ENCODE measurements at regions not wholly inside any gene's neighbourhood (a gene's known extent, or its start where the extent isn't known, plus 50 kb on each side); places are given as distances from the start of the nearest gene placed in this dataset.
"Not testable (repeated sequence)": the region's sequence is repeated elsewhere in the genome, so short reads cannot be mapped to it uniquely, and the experiment has no call there.

DNA sequence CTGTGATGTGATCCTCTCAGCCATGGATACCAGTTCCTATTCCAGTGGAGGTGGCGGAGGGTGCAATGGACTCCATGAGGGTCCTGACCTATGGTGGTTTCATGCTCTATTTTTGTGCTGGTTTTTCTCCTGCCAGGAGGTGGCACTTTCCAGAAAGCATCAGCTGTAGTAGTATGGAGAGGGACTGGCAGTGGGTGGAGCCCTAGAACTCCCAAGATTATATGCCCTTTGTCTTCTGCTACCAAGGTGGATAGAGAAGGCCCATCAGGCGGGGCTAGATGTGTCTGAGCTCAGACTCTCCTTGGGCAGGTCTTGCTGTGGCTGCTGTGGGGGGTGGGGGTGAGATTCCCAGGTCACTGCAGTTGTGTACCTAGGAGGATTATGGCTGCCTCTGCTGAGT is 104.5 kb upstream of the S1PR3 start:
- not testable (repeated sequence) for DNase-seq

DNA sequence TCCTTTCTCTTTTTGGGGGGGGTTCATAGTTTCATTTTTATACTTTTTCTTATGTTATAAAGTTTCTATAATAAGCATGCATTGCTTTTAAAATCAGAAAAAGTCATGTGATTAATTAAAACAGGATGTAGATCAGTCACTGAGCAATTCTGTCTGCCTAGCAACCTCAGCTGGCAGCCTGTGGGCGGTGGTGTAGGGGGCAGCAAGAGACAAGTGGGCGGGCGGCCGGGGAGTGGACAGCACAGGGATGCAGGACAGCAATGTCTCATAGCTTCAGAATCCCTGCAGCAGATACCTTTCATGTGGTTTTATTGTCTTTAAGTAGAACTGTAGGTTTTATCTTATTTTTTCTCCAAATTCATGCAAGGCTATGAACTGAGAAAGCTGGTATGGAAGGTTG is 101.9 kb upstream of the S1PR3 start:
- no peak for DNase-seq

DNA sequence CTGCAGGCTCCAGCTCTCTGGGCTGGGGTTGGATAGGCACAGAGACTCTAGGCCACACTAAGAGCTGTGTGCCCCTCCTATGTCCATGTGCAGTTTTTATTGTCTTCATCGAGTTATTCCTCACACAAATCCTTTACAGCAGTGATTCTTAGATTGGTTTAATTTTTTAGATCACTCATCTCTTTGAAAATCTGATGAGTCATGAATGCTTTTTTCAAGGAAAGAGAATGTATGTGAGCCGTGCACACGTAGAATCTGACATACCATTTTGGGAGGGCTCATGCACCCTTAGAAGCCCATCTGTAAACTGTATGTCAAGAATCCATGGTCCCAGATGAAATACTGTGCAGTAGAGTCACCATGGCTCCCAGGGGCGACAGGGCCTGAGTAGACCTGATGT is 100.7 kb upstream of the S1PR3 start:
- DNase-seq: no peak

DNA sequence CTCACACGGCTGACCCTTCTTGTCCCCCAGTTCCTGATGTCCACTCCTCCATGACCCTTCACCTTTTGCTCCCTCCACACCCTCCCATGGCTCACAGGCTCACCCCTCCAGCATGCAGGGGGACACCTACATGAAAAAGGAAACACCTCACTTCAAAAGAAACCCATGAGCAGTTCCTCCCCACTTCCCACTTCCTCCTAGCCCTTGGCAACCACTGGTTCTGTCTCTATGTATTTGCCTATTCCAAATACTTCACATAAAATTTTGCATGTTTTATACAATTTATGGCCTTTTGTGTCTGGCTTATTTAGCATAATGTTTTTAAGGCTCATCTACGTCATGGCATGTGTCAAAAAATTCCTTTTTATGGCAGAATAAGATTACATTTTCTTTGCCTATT is 100.2 kb upstream of the S1PR3 start:
- DNase-seq: no peak

DNA sequence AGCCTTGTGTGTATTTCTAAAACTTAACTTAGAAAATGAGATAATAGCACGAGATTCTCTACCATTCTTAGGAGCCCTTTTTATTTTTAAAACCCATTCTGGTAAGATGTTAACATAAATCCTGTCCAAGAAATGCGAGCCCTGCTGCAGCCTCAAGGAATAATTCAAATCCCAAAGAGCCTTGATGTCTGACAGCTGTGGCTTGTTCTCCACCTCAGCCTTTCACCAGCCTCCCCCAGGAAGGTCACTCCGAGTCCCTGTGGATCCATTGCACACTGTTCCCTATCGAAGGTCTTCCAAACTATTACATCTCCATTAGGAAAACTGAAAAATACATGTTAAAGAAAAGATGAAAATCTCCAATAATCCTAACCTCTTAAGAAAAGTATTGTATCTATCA is 98.5 kb upstream of the S1PR3 start:
- DNase-seq: no peak

DNA sequence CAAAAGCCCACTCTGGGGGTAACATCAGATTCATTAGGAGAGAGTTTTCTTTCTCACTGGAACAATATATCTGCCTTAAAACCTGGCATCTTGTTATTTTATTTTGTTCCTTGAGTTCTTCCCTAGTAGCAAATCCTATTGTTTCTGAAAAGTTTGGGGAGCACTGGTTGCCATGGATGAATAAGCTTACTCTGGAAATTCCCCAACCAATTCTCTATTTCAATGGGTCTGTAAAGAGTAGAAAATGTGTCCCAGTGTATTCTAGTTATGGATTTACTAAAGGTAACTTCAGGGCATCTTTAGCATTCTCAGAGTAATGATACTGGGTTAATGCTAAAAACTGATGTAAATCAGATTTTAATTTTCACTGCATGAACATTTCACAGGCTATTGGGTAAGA is 94.2 kb upstream of the S1PR3 start:
- DNase-seq: no peak

DNA sequence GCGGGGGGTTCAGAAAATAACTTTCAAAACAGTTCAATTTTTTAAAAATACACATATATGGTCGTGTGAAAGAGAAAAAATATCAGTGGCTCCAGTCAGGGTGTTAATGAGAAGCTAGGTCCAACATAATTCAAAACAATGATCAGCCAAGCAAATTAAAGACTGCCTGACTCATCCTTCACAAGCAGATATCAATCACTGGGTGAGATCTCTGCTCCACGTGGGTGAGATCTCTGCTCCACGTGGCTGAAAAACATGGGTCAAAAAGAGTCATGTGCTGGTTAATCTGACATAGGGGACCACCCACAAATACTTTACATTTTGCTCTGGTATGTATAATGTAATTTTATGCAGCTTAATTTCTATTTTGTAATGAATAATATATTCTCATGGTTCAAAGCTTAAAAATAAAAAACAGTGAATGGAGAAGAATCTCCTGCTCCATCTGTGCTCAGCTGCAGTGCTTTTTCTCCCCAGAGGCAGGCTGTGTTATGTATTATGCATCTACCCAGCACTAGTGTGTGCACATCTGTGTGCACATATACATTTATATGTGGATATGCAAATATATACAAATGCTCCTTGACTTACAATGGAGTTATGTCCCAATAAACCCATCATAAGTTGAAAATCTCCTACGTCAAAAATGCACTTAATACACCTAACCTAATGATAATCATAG is 93.1 kb upstream of the S1PR3 start:
- DNase-seq: no peak

DNA sequence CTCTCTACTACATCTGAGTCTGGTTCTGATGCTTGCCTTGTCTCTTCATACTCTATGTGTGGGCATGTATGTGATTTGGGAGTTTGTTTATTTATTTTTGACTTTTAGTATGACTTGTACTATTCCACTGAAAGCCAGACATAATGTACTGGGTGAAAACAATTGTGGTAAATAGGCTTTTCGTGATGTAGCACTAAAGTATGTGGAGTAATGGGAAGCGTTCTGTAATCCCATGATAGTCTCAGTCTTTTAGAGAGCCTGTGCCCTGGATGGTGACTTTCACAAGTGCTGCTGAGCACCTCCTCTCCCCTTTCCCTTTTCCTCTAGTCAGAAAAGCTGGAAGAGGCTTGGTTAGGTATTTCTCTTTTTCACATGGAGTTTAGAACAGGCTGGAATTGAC is 85.8 kb upstream of the S1PR3 start:
- no peak for DNase-seq

DNA sequence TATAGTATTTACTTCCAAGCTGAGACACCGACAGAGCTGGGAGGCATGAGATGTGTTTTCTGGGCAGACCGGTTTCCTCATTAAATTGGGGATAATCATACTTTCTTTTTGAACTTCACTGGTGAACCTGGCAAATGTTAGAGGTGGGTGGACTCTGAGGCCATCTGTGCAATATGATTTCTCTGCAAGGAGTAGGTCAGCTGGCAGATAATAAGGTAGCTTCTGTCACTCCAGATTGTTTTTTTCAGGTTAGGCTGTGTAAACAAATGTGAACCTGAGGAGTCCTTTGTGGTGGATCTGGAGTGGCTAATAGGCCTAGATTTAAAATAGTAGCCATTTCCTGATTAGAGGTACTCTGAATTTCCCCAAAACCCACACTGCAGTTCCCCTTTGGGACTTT is 75.4 kb upstream of the S1PR3 start:
- no peak for DNase-seq

DNA sequence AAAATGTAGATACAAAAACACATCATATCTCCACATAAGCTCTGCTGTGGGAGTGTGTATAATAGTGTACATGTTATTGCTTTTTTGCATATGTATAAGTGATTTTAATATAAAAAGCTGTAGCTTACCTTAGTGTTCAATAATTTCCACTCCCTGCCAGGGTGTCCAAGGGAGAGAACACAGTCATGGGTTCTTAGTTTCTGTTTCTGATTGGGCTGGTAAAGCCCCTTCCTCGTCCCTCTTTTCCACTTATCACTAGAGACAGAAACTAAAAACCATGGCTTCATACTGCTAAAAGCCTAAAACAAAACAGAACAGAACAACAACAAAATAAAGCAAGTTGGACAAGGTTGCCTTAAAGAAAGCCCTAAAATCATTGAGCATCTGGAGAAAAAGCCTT is 74.4 kb upstream of the S1PR3 start:
- no peak for DNase-seq

DNA sequence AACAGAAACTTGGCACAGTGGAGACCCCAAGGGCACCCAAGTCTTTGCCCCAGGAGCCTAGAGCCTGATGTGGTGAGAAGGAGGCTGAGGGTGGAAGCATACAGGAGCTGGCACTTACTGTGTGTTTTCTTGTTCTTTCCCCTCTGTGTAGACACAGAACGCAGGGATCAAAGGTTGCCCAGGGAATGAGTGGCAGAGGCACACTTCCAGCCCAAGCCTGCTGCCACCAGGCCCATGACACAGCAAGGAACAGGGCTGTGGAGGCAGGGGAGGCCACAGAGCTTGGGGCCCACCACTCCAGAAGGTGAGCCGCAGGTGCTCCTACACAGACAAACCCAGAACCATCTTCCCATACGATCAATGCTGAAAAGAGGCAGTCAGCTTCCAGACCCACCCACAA is 73.9 kb upstream of the S1PR3 start:
- DNase-seq: no peak

DNA sequence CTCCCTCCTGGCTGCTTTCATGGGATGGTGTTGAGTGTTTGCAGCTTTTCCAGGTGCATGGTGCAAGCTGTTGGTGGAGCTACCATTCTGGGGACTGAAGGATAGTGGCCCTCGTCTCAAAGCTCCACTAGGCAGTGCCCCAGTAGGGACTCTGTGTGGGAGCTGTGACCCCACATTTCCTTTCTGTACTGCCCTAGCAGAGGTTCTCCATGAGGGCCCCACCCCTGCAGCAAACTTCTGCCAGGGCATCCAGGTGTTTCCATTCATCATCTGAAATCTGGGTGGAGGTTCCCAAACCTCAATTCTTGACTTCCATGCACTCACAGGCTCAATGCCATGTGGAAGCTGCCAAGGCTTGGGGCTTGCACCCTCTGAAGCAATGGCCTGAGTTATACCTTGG is 72.7 kb upstream of the S1PR3 start:
- DNase-seq: not testable (repeated sequence)

DNA sequence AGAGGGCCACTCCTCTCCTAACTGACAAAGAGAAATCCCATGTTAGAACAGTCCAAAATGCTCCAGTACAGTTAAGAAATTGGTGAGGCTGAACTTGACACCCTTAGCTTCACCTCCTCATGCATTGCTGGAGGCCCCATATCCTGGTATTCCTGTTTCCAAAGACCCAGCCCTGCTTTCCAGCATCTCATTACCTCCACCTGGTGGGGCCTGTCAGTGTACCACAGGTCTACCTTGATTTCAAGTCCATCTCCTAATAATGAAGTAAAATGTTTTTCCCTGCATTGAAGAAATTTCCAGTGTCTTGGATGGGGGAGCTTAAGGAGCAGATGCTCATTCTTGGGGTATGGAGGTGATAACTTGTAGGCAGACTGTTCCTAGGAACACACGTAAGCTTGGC is 70.6 kb upstream of the S1PR3 start:
- no peak for DNase-seq

DNA sequence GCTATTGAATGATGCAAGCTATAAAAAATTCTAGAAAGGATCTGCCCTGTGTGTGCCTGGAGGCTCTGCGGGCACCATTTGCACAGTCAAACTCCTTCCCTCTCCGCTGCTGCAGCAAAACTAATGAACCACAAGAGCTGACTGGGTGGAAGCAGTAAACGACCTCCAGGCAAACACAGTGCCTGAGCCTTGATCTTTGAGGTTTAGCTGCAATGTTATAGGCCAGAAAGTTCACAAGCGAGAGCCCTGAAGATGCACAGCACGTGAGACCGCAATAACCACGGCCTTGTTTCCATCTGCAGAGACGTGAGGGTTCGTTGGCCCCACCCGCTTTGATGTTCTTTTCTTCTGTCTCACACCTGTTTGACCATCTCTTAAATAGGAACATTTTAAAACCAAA is 69.2 kb upstream of the S1PR3 start:
- DNase-seq: peak; percentile 70

DNA sequence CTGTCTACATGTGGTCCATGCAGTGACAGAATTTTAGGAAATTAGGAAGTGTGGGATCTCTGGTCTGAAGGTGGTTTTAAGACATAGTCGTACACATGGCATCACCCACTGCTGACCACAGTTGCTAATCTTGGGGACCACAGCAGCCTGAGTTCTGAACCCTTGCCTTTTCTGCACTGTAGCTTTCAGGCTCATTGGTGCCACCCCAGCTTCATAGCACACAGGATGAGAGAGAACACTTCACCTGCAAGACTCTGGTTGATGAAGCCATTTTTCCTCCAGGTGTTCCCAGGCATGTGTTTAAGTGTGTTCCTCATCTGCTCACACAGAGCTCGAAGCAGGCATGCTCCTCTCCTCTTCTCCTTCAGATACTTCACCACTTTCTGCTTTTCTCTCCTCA is 68.2 kb upstream of the S1PR3 start:
- DNase-seq: no peak

DNA sequence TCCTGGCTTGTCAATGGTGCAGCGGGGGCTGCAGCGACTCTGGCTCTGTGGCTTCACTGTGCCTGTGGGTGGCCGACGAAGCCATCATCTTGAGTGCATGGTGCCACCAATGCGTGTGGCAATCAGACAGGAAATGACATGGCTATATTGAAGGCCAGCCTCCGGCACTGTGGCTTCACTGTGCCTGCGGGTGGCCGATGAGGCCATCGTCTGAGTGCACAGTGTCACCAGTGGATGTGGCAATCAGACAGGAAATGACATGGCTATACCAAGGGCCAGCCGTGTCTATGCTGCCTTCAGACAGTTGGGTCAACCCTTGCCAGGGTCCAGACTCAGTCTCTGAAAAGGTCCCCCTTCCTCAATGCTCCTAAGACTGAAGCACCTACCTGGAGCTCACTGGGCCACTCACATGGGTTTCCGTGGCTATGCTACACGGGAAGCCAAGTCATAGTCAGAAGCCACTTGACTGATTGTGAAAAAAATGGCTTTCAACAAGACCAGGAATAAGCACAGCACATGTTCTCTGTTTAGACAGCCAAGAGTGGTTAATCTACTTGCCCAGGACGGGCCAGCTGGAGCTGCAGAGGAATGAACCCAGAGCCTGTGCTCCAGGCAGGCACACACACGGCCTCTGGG is 67.5 kb upstream of the S1PR3 start:
- no peak for DNase-seq

DNA sequence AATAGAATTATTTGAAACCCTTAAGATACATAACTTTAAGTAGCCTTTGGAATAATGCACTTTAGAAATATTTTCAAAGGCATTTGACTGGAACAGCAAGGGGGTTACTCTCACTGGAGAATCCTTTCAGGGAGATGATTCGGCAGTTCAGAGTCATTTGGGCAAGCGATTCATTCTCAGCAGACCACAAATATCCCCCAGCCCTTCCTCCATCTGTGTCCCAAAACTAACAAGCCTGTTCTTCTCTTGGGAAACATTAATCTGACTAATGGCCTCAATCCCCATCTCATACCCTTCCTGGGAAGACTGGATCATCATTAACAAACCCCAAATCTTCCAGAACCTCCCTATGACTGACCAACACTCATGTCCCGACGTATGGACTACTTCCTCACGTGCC is 65.8 kb upstream of the S1PR3 start:
- no peak for DNase-seq

DNA sequence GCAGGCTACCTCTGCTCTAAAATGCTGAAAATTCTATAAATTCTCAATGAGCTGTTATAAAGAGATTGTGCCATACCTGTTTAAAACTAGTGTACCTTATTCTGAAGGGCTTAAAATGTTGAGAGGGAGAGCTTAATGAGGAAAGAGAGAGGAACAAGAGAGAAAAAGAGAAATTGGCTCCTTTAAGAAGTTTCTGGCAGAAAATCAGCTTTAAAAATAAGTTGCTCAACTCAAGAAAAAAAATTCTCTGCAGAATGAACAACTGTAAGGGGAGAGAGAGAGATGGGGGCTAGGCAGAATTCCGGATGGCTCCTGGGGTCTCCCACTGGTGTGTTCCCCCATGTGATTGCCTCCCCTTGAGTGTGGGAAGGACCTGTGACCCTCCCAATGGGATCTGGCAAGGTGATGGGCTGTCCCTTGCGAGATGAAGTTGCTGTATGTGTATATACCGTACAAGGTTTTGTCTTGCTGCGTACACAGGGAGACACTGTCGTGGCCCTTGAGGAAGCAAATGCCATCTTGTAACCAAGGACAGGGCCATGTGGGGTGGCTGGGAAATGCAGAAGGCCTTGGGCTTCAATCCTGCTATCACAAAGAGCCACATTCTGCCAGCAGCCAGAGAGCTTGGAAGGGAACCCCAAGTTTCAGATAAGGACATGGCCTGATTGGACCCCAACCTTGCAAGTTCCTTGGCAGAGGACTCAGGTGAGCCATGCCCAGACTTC is 64.3 kb upstream of the S1PR3 start:
- DNase-seq: no peak

DNA sequence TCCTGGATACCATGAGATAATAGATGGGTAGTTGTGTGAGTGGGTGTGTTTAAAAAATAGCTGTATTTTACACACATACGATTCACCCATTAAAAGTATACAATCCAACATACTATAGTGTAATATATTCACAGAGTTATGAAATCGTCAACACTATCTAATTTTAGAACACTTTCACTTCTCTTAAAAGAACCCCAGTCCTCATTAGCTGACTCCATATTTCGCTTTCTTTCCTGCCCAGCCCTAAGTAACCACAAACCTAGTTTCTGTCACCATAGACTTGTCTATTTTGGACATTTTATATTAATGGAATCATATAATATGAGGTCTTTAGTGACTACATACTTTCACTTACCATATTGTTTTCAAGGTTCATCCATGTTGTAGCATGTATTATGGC is 63.8 kb upstream of the S1PR3 start:
- no peak for DNase-seq

DNA sequence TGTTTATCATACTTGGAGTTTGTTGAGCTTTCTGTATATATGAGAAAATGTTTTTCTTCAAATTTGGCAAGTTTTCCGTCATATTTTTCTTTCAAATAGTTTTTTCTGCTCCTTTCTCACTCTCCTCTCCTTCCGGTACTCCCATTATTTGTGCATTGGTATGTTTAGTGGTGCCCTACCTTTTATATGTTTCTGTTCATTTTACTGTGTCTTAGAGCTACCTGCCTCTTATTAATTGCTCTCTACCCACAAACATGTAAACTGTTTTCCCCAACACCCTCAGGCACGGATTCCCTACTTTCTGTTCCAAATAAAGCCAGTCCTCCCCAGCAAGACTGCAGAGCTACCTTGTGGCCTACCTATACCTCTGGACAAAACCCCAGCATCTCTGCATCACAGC is 60.6 kb upstream of the S1PR3 start:
- no peak for DNase-seq

DNA sequence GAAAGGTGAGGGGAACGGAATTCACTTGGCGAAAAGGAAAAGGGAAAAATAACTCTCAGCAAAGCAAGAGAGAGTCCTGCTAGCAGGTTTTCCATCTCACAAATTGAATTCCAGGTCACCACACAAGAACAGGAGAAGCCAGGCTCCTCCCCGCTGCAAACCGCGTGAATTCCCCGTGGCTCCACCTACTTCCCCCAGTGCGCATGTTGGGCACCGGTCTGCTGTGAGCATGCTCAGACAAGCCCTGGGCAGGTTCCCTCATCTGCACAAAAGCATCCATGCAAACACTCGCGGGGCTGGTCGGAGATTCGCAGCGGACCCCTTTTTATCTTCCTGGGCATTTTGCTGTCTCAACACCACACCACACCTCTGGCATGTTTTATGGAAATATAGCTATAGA is 58.5 kb upstream of the S1PR3 start:
- no peak for DNase-seq

DNA sequence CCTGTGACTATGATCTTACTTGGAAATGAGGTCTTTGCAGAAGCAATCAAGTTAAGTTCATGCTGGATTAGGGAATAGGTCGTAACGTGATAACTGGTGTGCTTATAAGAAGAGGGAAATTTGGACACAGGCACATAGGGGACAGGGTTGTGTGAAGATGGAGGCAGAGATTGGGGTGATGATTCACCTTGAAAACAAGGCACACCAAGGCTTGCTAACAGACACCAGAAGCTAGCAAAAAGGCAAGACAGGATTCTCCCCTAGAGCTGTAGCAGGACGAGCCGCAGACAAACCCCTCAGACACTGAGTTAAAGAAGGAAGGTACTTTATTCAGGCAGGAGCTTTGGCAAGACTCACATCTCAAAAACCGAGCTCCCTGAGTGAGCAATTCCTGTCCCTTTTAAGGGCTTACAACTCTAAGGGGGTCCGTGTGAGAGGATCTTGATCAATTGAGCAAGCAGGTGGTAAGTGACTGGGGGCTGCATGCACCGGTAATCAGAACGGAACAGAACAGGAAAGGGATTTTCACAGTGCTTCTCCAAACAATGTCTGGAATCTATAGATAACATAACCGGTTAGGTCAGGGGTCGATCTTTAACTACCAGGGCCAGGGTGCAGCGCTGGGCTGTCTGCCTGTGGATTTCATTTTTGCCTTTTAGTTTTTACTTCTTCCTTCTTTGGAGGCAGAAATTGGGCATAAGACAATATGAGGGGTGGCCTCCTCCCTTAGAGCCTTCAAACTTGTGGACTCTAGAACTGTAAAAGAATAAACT is 57.5 kb upstream of the S1PR3 start:
- no peak for DNase-seq

DNA sequence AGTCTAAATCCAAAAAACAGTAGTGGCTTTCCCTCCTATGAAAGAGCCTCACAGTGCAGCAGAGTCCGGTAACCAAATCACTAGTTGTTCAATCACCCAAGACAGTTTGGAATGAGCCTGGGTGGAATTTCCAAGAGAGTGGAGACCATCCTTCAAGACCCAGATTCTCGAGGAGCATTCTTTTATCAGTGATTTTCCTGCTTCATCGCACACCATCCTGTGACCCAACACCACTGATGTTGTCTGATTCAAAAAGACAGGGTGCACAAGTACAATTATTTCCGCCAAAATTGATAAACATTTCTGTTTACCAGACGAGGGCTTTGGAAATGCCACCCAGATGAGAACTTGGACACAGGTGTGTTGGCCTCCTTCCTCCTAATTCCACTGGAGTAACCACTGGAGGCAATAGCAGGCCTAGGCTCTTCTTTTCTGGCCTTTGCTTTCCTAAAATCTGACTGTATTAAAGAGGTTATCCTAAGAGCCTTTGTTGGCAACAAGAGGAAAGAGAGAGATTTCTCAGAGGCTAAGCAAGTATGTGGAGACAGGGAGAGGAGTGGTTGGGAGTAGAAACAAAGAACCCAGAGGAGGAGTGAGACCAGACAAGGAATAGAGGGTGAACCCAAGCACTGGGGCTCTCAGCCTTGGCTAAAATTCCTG is 56.3 kb upstream of the S1PR3 start:
- no peak for DNase-seq

Measured in activated effector memory CD4-positive, alpha-beta T cell treated with anti-CD3 and anti-CD28 coated beads, Interleukin-2, amount 50 U/mL, for 16 hours (primary cell).